HepG2 (cell line): ENCODE measurements at regions not wholly inside any gene's neighbourhood (a gene's known extent, or its start where the extent isn't known, plus 50 kb on each side); places are given as distances from the start of the nearest gene placed in this dataset.

ENCODE experiments used
- ATAC-seq: fragments of 200-7000 bp; cut with Tn5 transposase; 3 replicates; pipeline ENCODE4 v1.9.1; 2020; ENCODE audit warnings: mild to moderate bottlenecking, moderate library complexity
- BruUV-seq: library from RNA; stranded (reverse); fragments of 400-500 nt; replicated peaks from 2 replicates; lab custom pipeline; 2021; lab: Mats Ljungman, UMichigan
- CTCF ChIA-PET: fragments of 300-600 bp; formaldehyde crosslinking; extraction: SDS; loops from one replicate; lab custom pipeline; 2021; ENCODE audit warnings: low total read pairs, inconsistent platforms, low intra/inter-chr PET ratio; lab: Yijun Ruan, JAX
- POLR2A ChIA-PET: fragments of 350-600 bp; sonication (Branson Sonifier 250); formaldehyde crosslinking; loops from one replicate; lab custom pipeline; 2020; ENCODE audit warnings: antibody characterized with exemption, inconsistent platforms; lab: Yijun Ruan, JAX
- DNase-seq: peaks from one replicate; pipeline ENCODE4 v3.0.0-alpha.2; 2015; ENCODE audit warnings: low spot score
- FAIRE-seq: peaks from 3 replicates; lab custom pipeline; 2011; peaks lifted over from hg19 to GRCh38; lab: Jason Lieb, UNC
- H2AFZ ChIP-seq: one replicate; pipeline ENCODE4 v1.6.1; 2011; ENCODE audit warnings: low read length, inconsistent platforms
- H3K27ac ChIP-seq: fragments of 300-600 bp; 3 replicates; pipeline ENCODE4 v1.8.0; 2011; ENCODE audit warnings: mixed run types, mild to moderate bottlenecking, mixed read lengths, low read length, inconsistent platforms; ENCODE audit not compliant: insufficient read depth; ENCODE audit errors: extremely low read length
- H3K27me3 ChIP-seq, 2 experiments: fragments of 200-600 bp in 1 of 2; 2 replicates in 1 of 2; 3 replicates in 1 of 2; pipeline versions ENCODE4 v1.6.0 to v1.8.0; 2011; ENCODE audit warnings: low read length in 2 of 2, mild to moderate bottlenecking in 2 of 2, moderate library complexity in 2 of 2, inconsistent platforms in 1 of 2; ENCODE audit not compliant: insufficient read depth in 2 of 2, control insufficient read depth in 1 of 2
- H3K36me3 ChIP-seq, 2 experiments: fragments of 200-600 bp in 1 of 2; replicated peaks in 1 of 2; 2 replicates in 1 of 2; 3 replicates in 1 of 2; pipeline versions ENCODE4 v1.5.1 to v1.8.0; 2011; ENCODE audit warnings: low read length in 2 of 2, inconsistent platforms in 1 of 2; ENCODE audit not compliant: insufficient read depth in 2 of 2, control insufficient read depth in 1 of 2
- H3K4me1 ChIP-seq: 2 replicates; pipeline ENCODE4 v1.5.1; 2012; ENCODE audit warnings: low read length, inconsistent platforms; ENCODE audit not compliant: insufficient read depth
- H3K4me2 ChIP-seq: 2 replicates; pipeline ENCODE4 v1.6.0; 2011; ENCODE audit warnings: low read depth, low read length, inconsistent platforms
- H3K4me3 ChIP-seq, 3 experiments: fragments of 200-600 bp in 1 of 3; sonication (generic), shearing (Covaris generic) in 1 of 3; replicated peaks in 1 of 3; 2 replicates each; pipeline ENCODE4 v1.5.1; 2011 to 2016; ENCODE audit warnings: low read length in 3 of 3, inconsistent platforms in 2 of 3, low read depth in 2 of 3, mild to moderate bottlenecking in 2 of 3, control low read depth in 1 of 3, mixed read lengths in 1 of 3; ENCODE audit not compliant: insufficient read depth in 1 of 3
- H3K79me2 ChIP-seq: one replicate; pipeline ENCODE4 v1.6.1; 2011; ENCODE audit warnings: low read length, inconsistent platforms; ENCODE audit not compliant: insufficient read depth
- H3K9ac ChIP-seq: 2 replicates; pipeline ENCODE4 v1.6.0; 2011; ENCODE audit warnings: mild to moderate bottlenecking, low read depth, low read length, inconsistent platforms; ENCODE audit not compliant: insufficient read depth
- H3K9me3 ChIP-seq: 2 replicates; pipeline ENCODE4 v1.5.1; 2012; ENCODE audit warnings: mild to moderate bottlenecking, low read length
- H4K20me1 ChIP-seq: 2 replicates; pipeline ENCODE4 v1.6.0; 2011; ENCODE audit warnings: inconsistent platforms, mild to moderate bottlenecking, low read length, moderate library complexity; ENCODE audit not compliant: insufficient read depth
- ATF1 ChIP-seq: IDR thresholded peaks from 2 replicates; pipeline ENCODE4 v1.6.1; 2016; ENCODE audit warnings: mild to moderate bottlenecking, control low read depth
- CAMTA2 ChIP-seq: sonication (generic); formaldehyde crosslinking; IDR thresholded peaks from 2 replicates; pipeline ENCODE4 v1.4.0; 2020; ENCODE audit warnings: mild to moderate bottlenecking, missing genetic modification reagents, borderline replicate concordance
- DBP ChIP-seq: sonication (generic); formaldehyde crosslinking; IDR thresholded peaks from 2 replicates; pipeline ENCODE4 v1.4.0; 2020; ENCODE audit warnings: missing genetic modification reagents; ENCODE audit errors: not compliant biosample characterization
- ELK4 ChIP-seq: sonication (generic); formaldehyde crosslinking; IDR thresholded peaks from 2 replicates; pipeline ENCODE4 v1.9.0; 2021; ENCODE audit warnings: missing genetic modification reagents, borderline replicate concordance
- GATA4 ChIP-seq: sonication (generic); IDR thresholded peaks from 2 replicates; pipeline ENCODE4 v1.6.1; 2016; ENCODE audit warnings: antibody characterized with exemption, low read depth, borderline replicate concordance
- HNF4A ChIP-seq: sonication (generic); formaldehyde crosslinking; IDR thresholded peaks from 2 replicates; pipeline ENCODE4 v1.4.0; 2020; ENCODE audit warnings: missing genetic modification reagents
- MAFG ChIP-seq: sonication (generic); formaldehyde crosslinking; IDR thresholded peaks from 2 replicates; pipeline ENCODE4 v1.5.1; 2020; ENCODE audit warnings: mild to moderate bottlenecking, missing genetic modification reagents
- SAP130 ChIP-seq: IDR thresholded peaks from 2 replicates; pipeline ENCODE4 v1.6.1; 2016; ENCODE audit warnings: low read depth
- YEATS2 ChIP-seq: sonication (generic); formaldehyde crosslinking; IDR thresholded peaks from 2 replicates; pipeline ENCODE4 v1.4.0; 2020; ENCODE audit warnings: missing genetic modification reagents, borderline replicate concordance
- ZNF83 ChIP-seq: sonication (generic); formaldehyde crosslinking; IDR thresholded peaks from 2 replicates; pipeline ENCODE4 v1.4.0; 2020; ENCODE audit warnings: missing genetic modification reagents, mild to moderate bottlenecking, borderline replicate concordance
- WGBS: methylation state at CpG from one replicate; pipeline ENCODE4 v1.1.6; 2017; ENCODE audit warnings: low lambda C conversion rate; 5-methylcytosine and 5-hydroxymethylcytosine counted together
- in situ Hi-C: cut with HindIII; loops from 2 replicates; pipeline ENCODE4 v1.10.0; 2017; ENCODE audit warnings: low pct_unique_long_range_greater_than_20kb; ENCODE audit not compliant: extremely low pct_ligation_motif_present
- intact Hi-C: fragments of 100-400 bp; cut with micrococcal nuclease; formaldehyde crosslinking; loops from one replicate; pipeline ENCODE4 v1.10.0; 2022; ENCODE audit not compliant: unreplicated experiment

- Histone ChIP-seq H3K27me3 (peaks cover 0 to 8% of the 10 kb centered on the region in 2 experiments; a peak in 1 of 5 replicates), H3K4me3 (no peak overlapping the region), H3K79me2 (no peaks in the 10 kb centered on the region), H3K27ac (no peak overlapping the region), H3K4me2 (no peak overlapping the region), H3K9me3 (no peaks in the 10 kb centered on the region), H2AFZ (no peak overlapping the region), H3K9ac (no peak overlapping the region), H3K36me3 (no peaks in the 10 kb centered on the region), H4K20me1 (no peaks in the 10 kb centered on the region), H3K4me1 (peaks cover 8% of the 10 kb centered on the region)
- TF ChIP-seq HNF4A (CRISPR knock-in tag) (no peak), ELK4 (CRISPR knock-in tag) (no peak)
- FAIRE-seq (no peak), ATAC-seq (no peak), DNase-seq (no peak)
- BruUV-seq: no TSS peak
- in situ Hi-C loops (no loop called here), intact Hi-C loops (no loop called here)
- 3% methylated on average over 2 of the region's 2 CpGs for WGBS
- CTCF ChIA-PET: no interaction called here
- POLR2A ChIA-PET: no interaction called here
Observed at GRCh38 chr22:22155146-22155545, 89.4 kb upstream of the VPREB1 start.

GRCh38 chr22:22154040-22154439, 90.5 kb upstream of the VPREB1 start:
- Histone ChIP-seq H3K79me2 (no peaks in the 10 kb centered on the region), H3K9me3 (no peaks in the 10 kb centered on the region), H3K9ac (no peak overlapping the region), H3K4me1 (peaks cover 8% of the 10 kb centered on the region), H3K27ac (no peak overlapping the region), H4K20me1 (no peaks in the 10 kb centered on the region), H3K36me3 (no peaks in the 10 kb centered on the region), H3K4me3 (no peak overlapping the region), H3K4me2 (no peak overlapping the region), H3K27me3 (peaks cover 0 to 8% of the 10 kb centered on the region in 2 experiments; a peak in 1 of 5 replicates), H2AFZ (no peak overlapping the region)
- ATAC-seq (no peak), DNase-seq (no peak), FAIRE-seq (no peak)
- BruUV-seq: no TSS peak
- CTCF ChIA-PET: no interaction called here
- in situ Hi-C loops (no loop called here), intact Hi-C loops (no loop called here)
- POLR2A ChIA-PET: no interaction called here
- 7% methylated on average over 1 of the region's 1 CpG for WGBS
- no peak for TF ChIP-seq GATA4
- no peak for TF ChIP-seq YEATS2 (CRISPR knock-in tag)
- TF ChIP-seq MAFG: no peak
- TF ChIP-seq ZNF83 (CRISPR knock-in tag): no peak
- TF ChIP-seq CAMTA2: no peak
- no peak for TF ChIP-seq ATF1 (CRISPR knock-in tag)
- TF ChIP-seq DBP (CRISPR knock-in tag): no peak
- TF ChIP-seq SAP130: no peak
